Liver (tissue), 7 donors: ENCODE measurements at regions not wholly inside any gene's neighbourhood (a gene's known extent, or its start where the extent isn't known, plus 50 kb on each side); places are given as distances from the start of the nearest gene placed in this dataset.

Experiments used
- DNase-seq: peaks from one replicate; pipeline ENCODE4 v3.0.0-alpha.2; 2017; ENCODE audit warnings: low spot score
- H3K27ac ChIP-seq, 2 donors: one replicate each; pipeline ENCODE4 v1.7.0; 2013; ENCODE audit warnings: inconsistent platforms in 2 of 2, low read length in 2 of 2, control low read depth in 1 of 2, low read depth in 1 of 2, mild to moderate bottlenecking in 1 of 2
- H3K27me3 ChIP-seq, 4 donors: one replicate each; pipeline versions ENCODE4 v1.6.1 to v1.7.0; 2013; ENCODE audit warnings: low read length in 3 of 4, inconsistent platforms in 1 of 4, mild to moderate bottlenecking in 1 of 4, moderate library complexity in 1 of 4; ENCODE audit not compliant: control insufficient read depth in 4 of 4, insufficient read depth in 4 of 4
- H3K36me3 ChIP-seq, 4 donors: one replicate each; pipeline versions ENCODE4 v1.6.1 to v1.7.0; 2013; ENCODE audit warnings: low read length in 3 of 4, mild to moderate bottlenecking in 3 of 4, low read depth in 1 of 4, moderate library complexity in 1 of 4; ENCODE audit not compliant: control insufficient read depth in 4 of 4, insufficient read depth in 3 of 4
- H3K4me1 ChIP-seq, 4 donors: one replicate each; pipeline versions ENCODE4 v1.6.1 to v1.7.0; 2013; ENCODE audit warnings: low read length in 3 of 4, mild to moderate bottlenecking in 3 of 4, moderate library complexity in 1 of 4; ENCODE audit not compliant: control insufficient read depth in 4 of 4, insufficient read depth in 4 of 4
- H3K4me3 ChIP-seq, 3 donors: one replicate each; pipeline versions ENCODE4 v1.6.1 to v1.7.0; 2013; ENCODE audit warnings: low read length in 3 of 3, control low read depth in 1 of 3, low read depth in 1 of 3, mild to moderate bottlenecking in 1 of 3
- H3K9ac ChIP-seq, 2 donors: one replicate each; pipeline ENCODE4 v1.7.0; 2013; ENCODE audit warnings: low read length in 2 of 2, mild to moderate bottlenecking in 2 of 2, moderate library complexity in 2 of 2, control low read depth in 1 of 2, low read depth in 1 of 2
- H3K9me3 ChIP-seq, 4 donors: one replicate each; pipeline versions ENCODE4 v1.6.1 to v1.7.0; 2013; ENCODE audit warnings: low read length in 3 of 4; ENCODE audit not compliant: control insufficient read depth in 4 of 4
- EGR1 ChIP-seq, 2 donors: IDR thresholded peaks; 2 replicates each; pipeline ENCODE4 v1.6.1; 2016 to 2018; ENCODE audit warnings: antibody characterized with exemption in 2 of 2, low read depth in 2 of 2
- FOXA1 ChIP-seq: IDR thresholded peaks from 2 replicates; pipeline ENCODE4 v1.6.1; 2016; ENCODE audit warnings: antibody characterized with exemption
- FOXA2 ChIP-seq: IDR thresholded peaks from 2 replicates; pipeline ENCODE4 v1.6.1; 2016; ENCODE audit warnings: antibody characterized with exemption
- GABPA ChIP-seq, 2 donors: IDR thresholded peaks in 1 of 2; conservative IDR thresholded peaks in 1 of 2; 2 replicates each; pipeline ENCODE4 v1.6.1; 2016; ENCODE audit warnings: antibody characterized with exemption in 2 of 2, mild to moderate bottlenecking in 1 of 2, moderate library complexity in 1 of 2
- HNF4A ChIP-seq, 2 donors: conservative IDR thresholded peaks; 2 replicates each; pipeline ENCODE4 v1.6.1; 2016; ENCODE audit warnings: antibody characterized with exemption in 2 of 2, mild to moderate bottlenecking in 2 of 2
- HNF4G ChIP-seq: IDR thresholded peaks from 2 replicates; pipeline ENCODE4 v1.6.1; 2016; ENCODE audit warnings: antibody characterized with exemption
- JUND ChIP-seq, 2 donors: IDR thresholded peaks; 2 replicates each; pipeline ENCODE4 v1.6.1; 2016; ENCODE audit warnings: antibody characterized with exemption in 2 of 2
- NR2F2 ChIP-seq: IDR thresholded peaks from 2 replicates; pipeline ENCODE4 v1.6.1; 2016; ENCODE audit warnings: antibody characterized with exemption
- RAD21 ChIP-seq, 2 donors: IDR thresholded peaks; 2 replicates each; pipeline ENCODE4 v1.6.1; 2016; ENCODE audit warnings: antibody characterized with exemption in 2 of 2, mild to moderate bottlenecking in 2 of 2
- RXRA ChIP-seq, 2 donors: IDR thresholded peaks; 2 replicates each; pipeline ENCODE4 v1.6.1; 2017 to 2018; ENCODE audit warnings: antibody characterized with exemption in 2 of 2, mild to moderate bottlenecking in 1 of 2
- SP1 ChIP-seq: IDR thresholded peaks from 2 replicates; pipeline ENCODE4 v1.6.1; 2018; ENCODE audit warnings: antibody characterized with exemption, mild to moderate bottlenecking
- TAF1 ChIP-seq: conservative IDR thresholded peaks from 2 replicates; pipeline ENCODE4 v1.6.1; 2016; ENCODE audit warnings: antibody characterized with exemption, mild to moderate bottlenecking
- YY1 ChIP-seq: IDR thresholded peaks from 2 replicates; pipeline ENCODE4 v1.6.1; 2016; ENCODE audit warnings: antibody characterized with exemption, mild to moderate bottlenecking
- WGBS: extraction: QIAGEN DNeasy Blood & Tissue Kit; methylation state at CpG from one replicate; pipeline ENCODE4 v1.1.7; 2013; 5-methylcytosine and 5-hydroxymethylcytosine counted together
- TF ChIP-seq, protein P1 (sequence below): IDR thresholded peaks from 2 replicates; pipeline ENCODE4 v1.6.1; 2016; ENCODE audit warnings: antibody characterized with exemption
- TF ChIP-seq, protein P2 (sequence below): IDR thresholded peaks from 2 replicates; pipeline ENCODE4 v1.6.1; 2016; ENCODE audit warnings: antibody characterized with exemption
- TF ChIP-seq, protein P3 (sequence below): IDR thresholded peaks from 2 replicates; pipeline ENCODE4 v1.6.1; 2016; ENCODE audit warnings: antibody characterized with exemption
- TF ChIP-seq, protein P4 (sequence below): IDR thresholded peaks from 2 replicates; pipeline ENCODE4 v1.6.1; 2016; ENCODE audit warnings: antibody characterized with exemption, mild to moderate bottlenecking
- donor health status: healthy.
- donor health status: healthy.
- donor health status: healthy.
- donor health status: healthy.

DNA sequence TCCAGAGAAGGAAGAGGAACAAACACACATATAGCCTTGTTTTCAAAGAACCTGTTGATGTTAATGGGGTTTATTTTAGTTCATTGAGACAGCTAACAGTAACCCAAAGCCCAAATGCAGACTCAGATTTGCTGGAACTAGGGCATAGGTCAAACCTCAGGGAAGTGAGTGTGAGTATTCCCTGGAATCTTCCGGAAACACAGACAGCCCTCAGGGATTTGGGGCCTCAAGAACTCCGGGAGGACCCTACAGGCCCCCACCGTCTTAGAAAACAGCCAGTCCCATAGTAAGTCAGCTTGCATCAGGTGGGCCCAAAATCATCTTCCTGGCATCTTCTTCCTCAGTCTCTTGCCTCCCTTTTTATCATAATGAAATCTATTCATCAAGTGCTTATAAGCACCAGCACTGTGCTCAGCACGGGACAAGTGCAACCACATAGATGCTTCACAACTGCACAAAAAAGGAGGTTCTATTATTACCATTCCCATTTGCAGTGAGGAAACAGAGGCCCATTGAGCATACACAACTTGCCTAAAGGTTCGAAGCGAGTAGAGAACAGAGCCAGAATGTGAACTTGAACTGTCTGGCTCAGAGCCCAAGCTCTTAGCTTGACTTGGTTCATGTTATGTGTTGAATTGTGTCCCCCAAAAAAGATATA lies 50.2 kb upstream of the BCL11A start:
- no peaks in the 10 kb centered on the region for H3K4me1 ChIP-seq
- H3K27me3 ChIP-seq, result peaks cover 0 to 4% (median 0%) of the 10 kb centered on the region in 4 donors
- no peaks in the 10 kb centered on the region for H3K36me3 ChIP-seq
- 86% methylated on average over 6 of the region's 6 CpGs for WGBS
- no peak overlapping the region for H3K9ac ChIP-seq
- no peak overlapping the region for H3K27ac ChIP-seq
- peaks cover 0 to 4% (median 3%) of the 10 kb centered on the region in 4 donors for H3K9me3 ChIP-seq
- no peak for DNase-seq
- TF ChIP-seq SP1 (no peak), FOXA2 (no peak), HNF4G (no peak), EGR1 (IDR thresholded peaks at IDR 0.05; ENCODE audit: low read depth in 2 of 2) (no peak), GABPA (IDR thresholded peaks at IDR 0.05 in 1 of 2, conservative IDR thresholded peaks at IDR 0.05 in 1 of 2) (no peak), NR2F2 (no peak)
- TF ChIP-seq, protein P1, sequence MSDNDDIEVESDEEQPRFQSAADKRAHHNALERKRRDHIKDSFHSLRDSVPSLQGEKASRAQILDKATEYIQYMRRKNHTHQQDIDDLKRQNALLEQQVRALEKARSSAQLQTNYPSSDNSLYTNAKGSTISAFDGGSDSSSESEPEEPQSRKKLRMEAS, result no peak
- TF ChIP-seq, protein P2, sequence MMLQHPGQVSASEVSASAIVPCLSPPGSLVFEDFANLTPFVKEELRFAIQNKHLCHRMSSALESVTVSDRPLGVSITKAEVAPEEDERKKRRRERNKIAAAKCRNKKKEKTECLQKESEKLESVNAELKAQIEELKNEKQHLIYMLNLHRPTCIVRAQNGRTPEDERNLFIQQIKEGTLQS, result no peak
- H3K4me3 ChIP-seq, result no peak overlapping the region

DNA sequence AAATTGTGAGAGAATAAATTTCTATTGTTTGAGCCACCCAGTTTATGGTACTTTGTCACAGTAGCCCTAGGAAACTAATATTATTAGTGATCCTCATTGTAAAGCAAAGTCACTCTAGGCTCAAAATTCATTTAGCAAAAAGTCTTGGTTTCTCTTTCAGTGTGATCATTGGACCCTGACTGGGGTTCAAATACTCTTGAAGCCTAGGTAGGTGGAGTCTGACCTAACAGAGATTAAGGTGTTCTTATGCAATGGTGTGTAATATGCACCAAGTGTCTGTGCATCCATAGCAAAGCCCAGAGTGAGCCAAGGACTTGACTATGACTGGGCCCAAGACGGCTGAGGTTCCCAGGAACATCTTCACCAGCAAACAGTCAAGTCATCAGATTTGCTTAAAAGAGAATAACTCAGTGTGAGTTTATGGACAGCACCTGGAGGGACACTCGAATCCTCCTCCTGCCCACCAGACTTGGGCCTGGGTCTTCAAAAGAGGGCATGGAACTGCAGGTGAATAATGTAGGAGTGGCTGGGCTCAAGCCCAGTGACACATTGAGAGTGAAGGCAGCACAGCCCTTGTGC lies 51.1 kb upstream of the BCL11A start:
- TF ChIP-seq RAD21 (IDR thresholded peaks at IDR 0.05), result no peak
- TF ChIP-seq FOXA1, result no peak
- no peak for TF ChIP-seq JUND (IDR thresholded peaks at IDR 0.05)
- no peak for TF ChIP-seq NR2F2
- TF ChIP-seq, protein P2, result no peak
- TF ChIP-seq YY1, result no peak
- TF ChIP-seq RXRA (IDR thresholded peaks at IDR 0.05), result no peak
- no peak for TF ChIP-seq GABPA (IDR thresholded peaks at IDR 0.05 in 1 of 2, conservative IDR thresholded peaks at IDR 0.05 in 1 of 2)
- TF ChIP-seq HNF4G, result no peak
- TF ChIP-seq, protein P3, sequence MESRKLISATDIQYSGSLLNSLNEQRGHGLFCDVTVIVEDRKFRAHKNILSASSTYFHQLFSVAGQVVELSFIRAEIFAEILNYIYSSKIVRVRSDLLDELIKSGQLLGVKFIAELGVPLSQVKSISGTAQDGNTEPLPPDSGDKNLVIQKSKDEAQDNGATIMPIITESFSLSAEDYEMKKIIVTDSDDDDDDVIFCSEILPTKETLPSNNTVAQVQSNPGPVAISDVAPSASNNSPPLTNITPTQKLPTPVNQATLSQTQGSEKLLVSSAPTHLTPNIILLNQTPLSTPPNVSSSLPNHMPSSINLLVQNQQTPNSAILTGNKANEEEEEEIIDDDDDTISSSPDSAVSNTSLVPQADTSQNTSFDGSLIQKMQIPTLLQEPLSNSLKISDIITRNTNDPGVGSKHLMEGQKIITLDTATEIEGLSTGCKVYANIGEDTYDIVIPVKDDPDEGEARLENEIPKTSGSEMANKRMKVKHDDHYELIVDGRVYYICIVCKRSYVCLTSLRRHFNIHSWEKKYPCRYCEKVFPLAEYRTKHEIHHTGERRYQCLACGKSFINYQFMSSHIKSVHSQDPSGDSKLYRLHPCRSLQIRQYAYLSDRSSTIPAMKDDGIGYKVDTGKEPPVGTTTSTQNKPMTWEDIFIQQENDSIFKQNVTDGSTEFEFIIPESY, result no peak
- TF ChIP-seq, protein P1, result no peak
- TF ChIP-seq TAF1, result no peak
- no peak for TF ChIP-seq FOXA2
- no peak for TF ChIP-seq EGR1 (IDR thresholded peaks at IDR 0.05; ENCODE audit: low read depth in 2 of 2)
- no peak for TF ChIP-seq SP1
- TF ChIP-seq, protein P4, sequence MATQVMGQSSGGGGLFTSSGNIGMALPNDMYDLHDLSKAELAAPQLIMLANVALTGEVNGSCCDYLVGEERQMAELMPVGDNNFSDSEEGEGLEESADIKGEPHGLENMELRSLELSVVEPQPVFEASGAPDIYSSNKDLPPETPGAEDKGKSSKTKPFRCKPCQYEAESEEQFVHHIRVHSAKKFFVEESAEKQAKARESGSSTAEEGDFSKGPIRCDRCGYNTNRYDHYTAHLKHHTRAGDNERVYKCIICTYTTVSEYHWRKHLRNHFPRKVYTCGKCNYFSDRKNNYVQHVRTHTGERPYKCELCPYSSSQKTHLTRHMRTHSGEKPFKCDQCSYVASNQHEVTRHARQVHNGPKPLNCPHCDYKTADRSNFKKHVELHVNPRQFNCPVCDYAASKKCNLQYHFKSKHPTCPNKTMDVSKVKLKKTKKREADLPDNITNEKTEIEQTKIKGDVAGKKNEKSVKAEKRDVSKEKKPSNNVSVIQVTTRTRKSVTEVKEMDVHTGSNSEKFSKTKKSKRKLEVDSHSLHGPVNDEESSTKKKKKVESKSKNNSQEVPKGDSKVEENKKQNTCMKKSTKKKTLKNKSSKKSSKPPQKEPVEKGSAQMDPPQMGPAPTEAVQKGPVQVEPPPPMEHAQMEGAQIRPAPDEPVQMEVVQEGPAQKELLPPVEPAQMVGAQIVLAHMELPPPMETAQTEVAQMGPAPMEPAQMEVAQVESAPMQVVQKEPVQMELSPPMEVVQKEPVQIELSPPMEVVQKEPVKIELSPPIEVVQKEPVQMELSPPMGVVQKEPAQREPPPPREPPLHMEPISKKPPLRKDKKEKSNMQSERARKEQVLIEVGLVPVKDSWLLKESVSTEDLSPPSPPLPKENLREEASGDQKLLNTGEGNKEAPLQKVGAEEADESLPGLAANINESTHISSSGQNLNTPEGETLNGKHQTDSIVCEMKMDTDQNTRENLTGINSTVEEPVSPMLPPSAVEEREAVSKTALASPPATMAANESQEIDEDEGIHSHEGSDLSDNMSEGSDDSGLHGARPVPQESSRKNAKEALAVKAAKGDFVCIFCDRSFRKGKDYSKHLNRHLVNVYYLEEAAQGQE, result no peak
- TF ChIP-seq HNF4A (conservative IDR thresholded peaks at IDR 0.05), result no peak
- Histone ChIP-seq H3K36me3 (no peaks in the 10 kb centered on the region), H3K27ac (no peak overlapping the region), H3K27me3 (peaks cover 0 to 4% (median 0%) of the 10 kb centered on the region in 4 donors), H3K9me3 (peaks cover 0 to 4% (median 3%) of the 10 kb centered on the region in 4 donors), H3K4me1 (no peaks in the 10 kb centered on the region), H3K9ac (no peak overlapping the region), H3K4me3 (no peak overlapping the region)
- DNase-seq, result no peak
- 90% methylated on average over 2 of the region's 2 CpGs for WGBS
